Gastrocnemius medialis (tissue), 4 donors: ENCODE measurements at regions not wholly inside any gene's neighbourhood (a gene's known extent, or its start where the extent isn't known, plus 50 kb on each side); places are given as distances from the start of the nearest gene placed in this dataset.

ENCODE experiments used
- POLR2A ChIP-seq, 2 donors: fragments of 450-650 bp; IDR thresholded peaks; one replicate each; pipeline ENCODE4 v1.6.1; 2017; ENCODE audit warnings: antibody characterized with exemption in 2 of 2, mild to moderate bottlenecking in 2 of 2, moderate library complexity in 2 of 2
- TF ChIP-seq, protein P1 (sequence below), 5 experiments: fragments of 450-650 bp in 3 of 5; fragments of 200-600 bp in 2 of 5; sonication (generic) in 2 of 5; IDR thresholded peaks in 4 of 5; conservative IDR thresholded peaks in 1 of 5; 1 replicate in 4 of 5; 2 replicates in 1 of 5; pipeline ENCODE4 v1.5.1; 2016 to 2019; ENCODE audit warnings: antibody characterized with exemption in 5 of 5, mild to moderate bottlenecking in 3 of 5, moderate library complexity in 3 of 5

DNA sequence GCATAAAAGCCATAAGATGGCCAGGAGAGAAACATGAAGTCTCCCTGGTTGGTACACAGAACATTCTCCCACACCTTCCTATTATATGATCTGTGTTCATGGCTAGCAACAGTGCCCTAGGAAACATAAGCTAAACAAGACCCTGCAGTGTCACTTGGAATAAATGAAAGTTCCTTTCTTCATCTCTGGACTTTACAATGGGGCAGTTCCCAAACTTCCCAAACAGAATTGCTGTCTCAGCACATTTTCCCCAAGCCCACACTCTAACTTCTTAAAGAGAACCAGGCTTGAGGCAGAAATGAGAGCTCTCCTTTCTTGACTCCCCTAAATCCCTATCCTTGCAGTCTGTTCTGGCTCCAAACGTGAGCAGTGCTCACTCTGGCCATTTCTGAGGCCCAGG is 173.2 kb upstream of the CREB1 start:
- TF ChIP-seq, protein P1, sequence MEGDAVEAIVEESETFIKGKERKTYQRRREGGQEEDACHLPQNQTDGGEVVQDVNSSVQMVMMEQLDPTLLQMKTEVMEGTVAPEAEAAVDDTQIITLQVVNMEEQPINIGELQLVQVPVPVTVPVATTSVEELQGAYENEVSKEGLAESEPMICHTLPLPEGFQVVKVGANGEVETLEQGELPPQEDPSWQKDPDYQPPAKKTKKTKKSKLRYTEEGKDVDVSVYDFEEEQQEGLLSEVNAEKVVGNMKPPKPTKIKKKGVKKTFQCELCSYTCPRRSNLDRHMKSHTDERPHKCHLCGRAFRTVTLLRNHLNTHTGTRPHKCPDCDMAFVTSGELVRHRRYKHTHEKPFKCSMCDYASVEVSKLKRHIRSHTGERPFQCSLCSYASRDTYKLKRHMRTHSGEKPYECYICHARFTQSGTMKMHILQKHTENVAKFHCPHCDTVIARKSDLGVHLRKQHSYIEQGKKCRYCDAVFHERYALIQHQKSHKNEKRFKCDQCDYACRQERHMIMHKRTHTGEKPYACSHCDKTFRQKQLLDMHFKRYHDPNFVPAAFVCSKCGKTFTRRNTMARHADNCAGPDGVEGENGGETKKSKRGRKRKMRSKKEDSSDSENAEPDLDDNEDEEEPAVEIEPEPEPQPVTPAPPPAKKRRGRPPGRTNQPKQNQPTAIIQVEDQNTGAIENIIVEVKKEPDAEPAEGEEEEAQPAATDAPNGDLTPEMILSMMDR (IDR thresholded peaks at IDR 0.05 in 4 of 5, conservative IDR thresholded peaks at IDR 0.05 in 1 of 5): no peak
- no peak for TF ChIP-seq POLR2A (IDR thresholded peaks at IDR 0.05)
